ENCODE measurements at regions not wholly inside any gene's neighbourhood (a gene's known extent, or its start where the extent isn't known, plus 50 kb on each side); places are given as distances from the start of the nearest gene placed in this dataset.

DNA sequence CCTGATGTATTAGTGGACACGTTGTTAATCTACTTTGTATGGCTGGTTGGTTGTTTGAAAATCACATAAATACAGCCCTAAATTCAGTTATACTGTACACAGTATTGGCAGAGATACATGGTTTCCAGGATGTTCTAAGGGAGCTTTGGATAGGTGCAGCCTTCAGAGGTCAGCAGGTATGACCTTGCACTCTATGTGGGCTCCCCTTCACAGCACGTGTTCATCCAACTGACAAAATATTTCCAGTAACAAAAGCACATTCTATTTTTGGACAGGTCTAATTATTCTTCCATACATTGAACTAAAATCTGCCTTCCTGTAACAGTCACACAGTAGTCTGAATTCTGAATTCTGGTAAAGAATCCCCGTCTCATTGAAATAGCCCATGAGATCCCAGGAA is 92.8 kb upstream of the RAPGEF2 start:
- TF ChIP-seq, protein P1, sequence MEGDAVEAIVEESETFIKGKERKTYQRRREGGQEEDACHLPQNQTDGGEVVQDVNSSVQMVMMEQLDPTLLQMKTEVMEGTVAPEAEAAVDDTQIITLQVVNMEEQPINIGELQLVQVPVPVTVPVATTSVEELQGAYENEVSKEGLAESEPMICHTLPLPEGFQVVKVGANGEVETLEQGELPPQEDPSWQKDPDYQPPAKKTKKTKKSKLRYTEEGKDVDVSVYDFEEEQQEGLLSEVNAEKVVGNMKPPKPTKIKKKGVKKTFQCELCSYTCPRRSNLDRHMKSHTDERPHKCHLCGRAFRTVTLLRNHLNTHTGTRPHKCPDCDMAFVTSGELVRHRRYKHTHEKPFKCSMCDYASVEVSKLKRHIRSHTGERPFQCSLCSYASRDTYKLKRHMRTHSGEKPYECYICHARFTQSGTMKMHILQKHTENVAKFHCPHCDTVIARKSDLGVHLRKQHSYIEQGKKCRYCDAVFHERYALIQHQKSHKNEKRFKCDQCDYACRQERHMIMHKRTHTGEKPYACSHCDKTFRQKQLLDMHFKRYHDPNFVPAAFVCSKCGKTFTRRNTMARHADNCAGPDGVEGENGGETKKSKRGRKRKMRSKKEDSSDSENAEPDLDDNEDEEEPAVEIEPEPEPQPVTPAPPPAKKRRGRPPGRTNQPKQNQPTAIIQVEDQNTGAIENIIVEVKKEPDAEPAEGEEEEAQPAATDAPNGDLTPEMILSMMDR (IDR thresholded peaks at IDR 0.05; ENCODE audit: low read depth, low read length, poor library complexity, severe bottlenecking) = no peak
- TF ChIP-seq EZH2phosphoT487 (IDR thresholded peaks at IDR 0.05; ENCODE audit: borderline replicate concordance, low read length) = no peak

Measured in DOHH2 (cell line).